Neural cell (in vitro differentiated cells): ENCODE measurements at regions not wholly inside any gene's neighbourhood (a gene's known extent, or its start where the extent isn't known, plus 50 kb on each side); places are given as distances from the start of the nearest gene placed in this dataset.

ENCODE experiments used
- CTCF ChIP-seq: fragments of 450-650 bp; IDR thresholded peaks from 2 replicates; pipeline ENCODE4 v1.5.1; 2014; ENCODE audit warnings: antibody characterized with exemption, mild to moderate bottlenecking, moderate library complexity; ENCODE audit not compliant: poor library complexity, severe bottlenecking
- EZH2 ChIP-seq: fragments of 200-600, 300-800 bp; shearing (Covaris generic), sonication (generic); IDR thresholded peaks from 2 replicates; pipeline ENCODE4 v1.6.1; 2014; ENCODE audit warnings: antibody characterized with exemption, low read length, borderline replicate concordance, mild to moderate bottlenecking; ENCODE audit not compliant: insufficient read depth, poor library complexity, severe bottlenecking
- MXI1 ChIP-seq: fragments of 450-650 bp; conservative IDR thresholded peaks from 2 replicates; pipeline ENCODE4 v1.6.1; 2014; ENCODE audit warnings: antibody characterized with exemption, mild to moderate bottlenecking; ENCODE audit not compliant: poor library complexity, severe bottlenecking
- POLR2AphosphoS5 ChIP-seq: IDR thresholded peaks from 2 replicates; pipeline ENCODE4 v1.6.1; 2012
- RAD21 ChIP-seq: fragments of 450-650 bp; conservative IDR thresholded peaks from 2 replicates; pipeline ENCODE4 v1.6.1; 2014; ENCODE audit warnings: antibody characterized with exemption, mild to moderate bottlenecking, moderate library complexity
- REST ChIP-seq: IDR thresholded peaks from 2 replicates; pipeline ENCODE4 v1.6.1; 2012; ENCODE audit warnings: borderline replicate concordance
- SMC3 ChIP-seq: fragments of 450-650 bp; conservative IDR thresholded peaks from 2 replicates; pipeline ENCODE4 v1.6.1; 2014; ENCODE audit warnings: antibody characterized with exemption, mild to moderate bottlenecking, moderate library complexity; ENCODE audit not compliant: poor library complexity
- TAF1 ChIP-seq: IDR thresholded peaks from 2 replicates; pipeline ENCODE4 v1.6.1; 2012; ENCODE audit warnings: low read depth

GRCh38 chr20:60202046-60202445 is 243.8 kb downstream of the CDH26 start:
- TF ChIP-seq REST (no peak), POLR2AphosphoS5 (no peak), EZH2 (no peak), MXI1 (no peak), CTCF (no peak), TAF1 (no peak), RAD21 (no peak), SMC3 (no peak)
